ENCODE measurements at regions not wholly inside any gene's neighbourhood (a gene's known extent, or its start where the extent isn't known, plus 50 kb on each side); places are given as distances from the start of the nearest gene placed in this dataset.

GRCh38 chrY:17067307-17067706 is 812.7 kb downstream of the CDY2B start:
- Histone ChIP-seq H3K9me3 (ENCODE audit: insufficient read depth, low read length) (0 out of 2 replicates have a peak, but pooled peaks cover 11% of the 10 kb centered on the region), H3K79me2 (ENCODE audit: low read length) (no peaks in the 10 kb centered on the region), H3K4me3 (ENCODE audit: low read length) (no peak overlapping the region), H3K4me1 (ENCODE audit: low read length) (no peaks in the 10 kb centered on the region), H3K36me3 (replicated peaks; ENCODE audit: low read depth, low read length) (peaks cover 8% of the 10 kb centered on the region), H3K27me3 (ENCODE audit: low read depth, low read length) (no peaks in the 10 kb centered on the region), H3K4me2 (ENCODE audit: low read length) (no peak overlapping the region), H4K20me1 (ENCODE audit: insufficient read depth, low read length) (no peaks in the 10 kb centered on the region), H3K27ac (ENCODE audit: low read length) (no peak overlapping the region), H3K9ac (ENCODE audit: low read length) (no peak overlapping the region), H2AFZ (ENCODE audit: low read depth, low read length) (no peak overlapping the region)
- no peak for TF ChIP-seq EZH2phosphoT487 (IDR thresholded peaks at IDR 0.05; ENCODE audit: low read depth)
- no peak for TF ChIP-seq CTCF (IDR thresholded peaks at IDR 0.05; ENCODE audit: low read depth, low read length)

- Histone ChIP-seq H3K9me3 (ENCODE audit: insufficient read depth, low read length) (no peaks in the 10 kb centered on the region), H3K4me1 (ENCODE audit: low read length) (no peaks in the 10 kb centered on the region), H3K4me3 (ENCODE audit: low read length) (no peak overlapping the region), H4K20me1 (ENCODE audit: insufficient read depth, low read length) (no peaks in the 10 kb centered on the region), H3K79me2 (ENCODE audit: low read length) (no peaks in the 10 kb centered on the region), H2AFZ (ENCODE audit: low read depth, low read length) (no peak overlapping the region), H3K27ac (ENCODE audit: low read length) (no peak overlapping the region), H3K4me2 (ENCODE audit: low read length) (no peak overlapping the region), H3K9ac (ENCODE audit: low read length) (no peak overlapping the region), H3K27me3 (ENCODE audit: low read depth, low read length) (no peaks in the 10 kb centered on the region), H3K36me3 (replicated peaks; ENCODE audit: low read depth, low read length) (no peaks in the 10 kb centered on the region)
- no peak for TF ChIP-seq CTCF (IDR thresholded peaks at IDR 0.05; ENCODE audit: low read depth, low read length)
- no peak for TF ChIP-seq EZH2phosphoT487 (IDR thresholded peaks at IDR 0.05; ENCODE audit: low read depth)
Measured at GRCh38 chrY:17053041-17053440, 827.0 kb downstream of the CDY2B start.

GRCh38 chrY:17050374-17050773 is 829.6 kb downstream of the CDY2B start:
- Histone ChIP-seq H3K9me3 (ENCODE audit: insufficient read depth, low read length) (peaks cover 15% of the 10 kb centered on the region; the same call in 1 of the 2 replicates), H3K27ac (ENCODE audit: low read length) (no peak overlapping the region), H3K36me3 (replicated peaks; ENCODE audit: low read depth, low read length) (peaks cover 9% of the 10 kb centered on the region), H3K9ac (ENCODE audit: low read length) (no peak overlapping the region), H4K20me1 (ENCODE audit: insufficient read depth, low read length) (no peaks in the 10 kb centered on the region), H3K4me2 (ENCODE audit: low read length) (no peak overlapping the region), H3K79me2 (ENCODE audit: low read length) (no peaks in the 10 kb centered on the region), H3K4me3 (ENCODE audit: low read length) (no peak overlapping the region), H2AFZ (ENCODE audit: low read depth, low read length) (no peak overlapping the region), H3K4me1 (ENCODE audit: low read length) (peaks cover 9% of the 10 kb centered on the region; the same call in 1 of the 2 replicates), H3K27me3 (ENCODE audit: low read depth, low read length) (no peaks in the 10 kb centered on the region)
- TF ChIP-seq CTCF (IDR thresholded peaks at IDR 0.05; ENCODE audit: low read depth, low read length), result no peak
- TF ChIP-seq EZH2phosphoT487 (IDR thresholded peaks at IDR 0.05; ENCODE audit: low read depth), result no peak

GRCh38 chrY:17045124-17045523 is 834.9 kb downstream of the CDY2B start:
- H2AFZ ChIP-seq (ENCODE audit: low read depth, low read length), result 0 out of 2 replicates have a peak overlapping the region, but pooled peaks have one; percentile 30
- H3K27me3 ChIP-seq (ENCODE audit: low read depth, low read length), result no peaks in the 10 kb centered on the region
- no peak overlapping the region for H3K9ac ChIP-seq (ENCODE audit: low read length)
- H3K79me2 ChIP-seq (ENCODE audit: low read length), result no peaks in the 10 kb centered on the region
- peaks cover 12% of the 10 kb centered on the region for H3K36me3 ChIP-seq (replicated peaks; ENCODE audit: low read depth, low read length)
- H3K9me3 ChIP-seq (ENCODE audit: insufficient read depth, low read length), result peaks cover 16% of the 10 kb centered on the region
- H3K4me3 ChIP-seq (ENCODE audit: low read length), result peak overlapping the region; percentile 29; the same call in 1 of the 2 replicates
- H3K4me2 ChIP-seq (ENCODE audit: low read length), result peak overlapping the region; percentile 46
- TF ChIP-seq CTCF (IDR thresholded peaks at IDR 0.05; ENCODE audit: low read depth, low read length) (no peak), EZH2phosphoT487 (IDR thresholded peaks at IDR 0.05; ENCODE audit: low read depth) (no peak)
- H4K20me1 ChIP-seq (ENCODE audit: insufficient read depth, low read length), result no peaks in the 10 kb centered on the region
- H3K4me1 ChIP-seq (ENCODE audit: low read length), result peaks cover 33% of the 10 kb centered on the region
- peak overlapping the region; percentile 97 for H3K27ac ChIP-seq (ENCODE audit: low read length)

All from OCI-LY3 (cell line).